ENCODE measurements at regions not wholly inside any gene's neighbourhood (a gene's known extent, or its start where the extent isn't known, plus 50 kb on each side); places are given as distances from the start of the nearest gene placed in this dataset.
"Not testable (repeated sequence)": the region's sequence is repeated elsewhere in the genome, so short reads cannot be mapped to it uniquely, and the experiment has no call there.

DNA sequence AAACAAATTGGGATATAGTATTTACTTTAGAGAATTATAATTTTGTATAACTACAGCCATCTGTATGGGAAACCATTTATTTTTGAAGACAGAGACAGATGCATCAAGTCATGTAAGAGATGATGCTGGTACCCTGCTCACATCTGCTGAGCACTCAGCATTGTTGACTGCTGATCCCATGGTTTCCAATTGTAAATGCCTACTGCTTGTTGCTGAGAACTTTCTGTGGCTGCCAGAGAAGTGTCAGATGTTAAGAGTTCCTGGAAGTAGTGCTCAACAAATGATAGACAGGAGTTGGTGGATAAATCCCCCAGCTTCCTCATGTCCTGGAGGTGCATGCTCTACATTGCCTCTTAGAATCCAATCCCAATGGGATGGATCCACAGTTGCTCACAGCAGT, 167.1 kb downstream of the OXSM start:
- no peak for DNase-seq

DNA sequence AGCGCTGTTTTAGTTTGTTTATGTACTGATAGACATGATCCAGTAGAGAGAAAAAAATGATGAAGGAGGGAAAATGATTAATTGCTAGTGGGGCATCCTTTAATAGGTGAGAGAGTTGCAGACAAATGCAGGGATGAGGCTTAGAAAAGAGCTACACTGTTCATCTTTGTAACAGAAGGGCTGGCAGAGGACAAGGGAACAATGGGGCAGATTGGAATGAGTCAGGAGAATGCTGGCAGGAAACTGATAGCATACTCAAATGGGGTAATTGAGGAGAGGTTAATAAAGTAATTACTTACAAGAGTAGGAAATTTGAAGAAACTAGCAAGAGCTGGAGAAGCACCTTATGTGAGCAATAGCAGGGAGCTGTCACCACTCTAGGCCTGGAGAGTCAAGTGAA, 170.9 kb downstream of the OXSM start:
- no peak for DNase-seq

DNA sequence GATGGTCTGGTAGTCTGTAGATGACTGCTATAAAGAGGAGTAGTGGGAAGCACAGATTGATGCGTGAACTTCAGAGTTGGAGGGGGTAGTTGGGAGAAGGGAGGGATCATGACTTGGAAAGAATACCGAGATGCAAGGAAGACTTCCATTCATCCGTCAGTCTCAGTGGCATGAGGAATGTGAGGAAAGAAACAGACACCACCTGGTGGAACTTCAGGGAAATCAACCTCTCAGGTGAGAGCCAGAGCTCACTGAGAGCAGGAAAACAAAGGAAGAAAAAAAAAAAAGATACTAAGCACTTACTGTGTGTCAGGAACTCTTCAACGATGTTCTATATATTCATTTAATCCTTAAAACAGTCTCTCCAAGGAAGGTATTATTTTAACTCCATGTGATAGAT, 172.4 kb downstream of the OXSM start:
- DNase-seq: no peak

DNA sequence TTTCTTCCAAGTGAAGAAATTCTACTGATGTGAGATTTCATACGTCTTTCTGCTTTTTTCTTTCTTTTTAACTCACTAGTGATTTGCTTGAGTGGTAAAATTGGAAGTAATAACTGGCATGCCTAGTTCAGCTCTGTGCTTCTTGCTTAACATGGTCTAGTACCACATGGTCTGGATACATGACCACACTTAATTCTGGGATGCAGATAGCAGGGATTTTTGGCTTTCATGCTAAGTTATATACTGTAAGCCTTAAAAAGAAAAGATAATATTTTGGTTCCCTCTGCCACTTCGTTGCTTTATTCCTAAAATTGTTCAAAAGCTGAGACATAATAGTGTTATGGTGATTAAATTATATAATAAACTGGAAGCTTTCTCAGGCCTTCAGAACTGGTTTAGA, 174.3 kb downstream of the OXSM start:
- no peak for DNase-seq

DNA sequence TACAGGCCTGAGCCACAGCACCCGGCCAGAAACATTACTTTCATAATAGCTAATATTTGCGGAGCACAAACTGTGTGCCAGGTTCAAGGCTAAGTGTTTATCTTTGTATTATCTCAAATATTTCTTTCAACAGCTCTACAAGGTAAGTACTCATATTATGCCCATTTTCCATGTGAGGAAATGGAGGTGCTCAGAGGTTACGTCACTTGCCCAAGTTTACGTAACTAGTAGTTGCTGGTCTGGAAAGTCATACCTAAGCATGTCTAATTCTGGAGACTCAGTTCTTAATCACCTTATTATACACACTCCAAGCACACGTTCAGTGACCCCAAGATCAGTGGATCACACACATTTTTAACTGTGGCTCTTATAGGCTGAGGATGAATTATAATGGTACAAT, 177.5 kb downstream of the OXSM start:
- no peak for DNase-seq

DNA sequence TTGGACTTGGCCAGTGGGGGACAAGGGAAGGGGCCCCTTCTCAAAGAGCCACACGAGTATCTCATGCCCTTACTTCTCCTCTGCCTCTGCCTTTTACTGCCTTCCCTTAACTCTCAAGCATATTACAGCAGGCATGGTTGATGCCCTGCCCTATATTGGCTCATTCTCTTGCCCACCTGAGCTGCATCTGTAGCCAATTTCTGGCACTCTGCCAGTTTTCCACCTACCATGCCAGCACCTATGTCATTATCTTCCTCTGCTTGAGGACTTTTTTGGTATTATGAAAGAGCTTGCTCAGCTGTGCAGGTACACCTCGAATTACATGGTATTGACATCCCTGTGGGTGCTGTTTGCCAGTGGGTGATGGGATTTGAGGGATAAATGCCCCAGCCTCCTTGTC, 181.8 kb downstream of the OXSM start:
- DNase-seq: no peak

DNA sequence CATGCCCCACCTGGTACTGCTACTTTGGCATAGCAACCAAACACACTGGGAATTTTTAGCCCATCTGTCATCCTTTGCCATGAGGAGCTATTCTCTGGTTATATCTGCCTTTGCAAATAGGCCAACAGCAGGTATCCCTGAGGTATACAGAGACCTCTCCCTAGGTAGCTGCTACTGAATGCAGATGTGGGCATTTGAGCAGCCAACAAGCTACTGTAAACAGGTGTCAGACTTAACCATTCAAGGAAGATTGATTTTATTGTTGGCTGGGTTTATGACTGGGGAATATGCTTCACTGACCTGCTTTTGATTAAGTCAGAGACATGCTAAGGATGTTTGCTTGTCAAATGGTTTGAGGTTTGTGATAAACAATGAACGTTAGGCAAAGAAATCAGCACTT, 183.2 kb downstream of the OXSM start:
- no peak for DNase-seq

DNA sequence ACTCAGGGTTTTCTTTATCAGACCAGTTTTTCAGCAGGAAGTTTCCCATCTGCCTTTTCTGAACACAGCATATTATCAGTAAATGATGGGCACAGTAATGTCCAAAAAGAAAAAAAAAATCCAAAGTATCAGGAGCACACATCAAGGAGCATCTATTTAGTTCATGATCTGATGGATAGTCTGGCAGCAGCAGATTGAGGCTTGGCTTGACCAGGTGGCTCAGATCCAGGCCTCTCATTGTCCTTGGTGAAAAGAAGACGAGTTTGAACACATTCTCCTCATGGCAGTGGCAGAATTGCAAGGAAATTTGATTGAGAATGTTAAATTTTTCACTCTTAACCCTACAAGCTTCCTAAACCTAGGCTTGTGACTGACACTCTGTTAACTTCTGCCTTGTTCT, 192.9 kb downstream of the OXSM start:
- no peak for DNase-seq

DNA sequence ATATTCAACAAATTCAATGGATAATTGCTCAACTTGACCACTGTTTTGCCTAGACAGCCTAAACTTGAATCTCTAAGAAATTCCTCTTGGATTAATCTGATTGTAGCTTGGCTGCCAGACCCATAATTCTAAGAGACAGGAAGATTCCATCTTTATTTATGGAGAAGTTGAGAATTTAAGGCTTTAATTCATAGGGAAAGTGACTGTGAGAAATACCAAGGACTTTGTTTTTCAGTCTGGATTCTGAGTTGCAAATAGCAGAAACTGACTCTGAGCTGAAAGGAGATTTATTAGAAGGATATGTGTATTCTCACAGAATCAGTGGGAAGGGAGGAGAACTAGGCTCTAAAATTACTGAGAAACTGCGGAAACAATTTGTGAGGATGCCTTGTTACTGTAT, 195.7 kb downstream of the OXSM start:
- no peak for DNase-seq

DNA sequence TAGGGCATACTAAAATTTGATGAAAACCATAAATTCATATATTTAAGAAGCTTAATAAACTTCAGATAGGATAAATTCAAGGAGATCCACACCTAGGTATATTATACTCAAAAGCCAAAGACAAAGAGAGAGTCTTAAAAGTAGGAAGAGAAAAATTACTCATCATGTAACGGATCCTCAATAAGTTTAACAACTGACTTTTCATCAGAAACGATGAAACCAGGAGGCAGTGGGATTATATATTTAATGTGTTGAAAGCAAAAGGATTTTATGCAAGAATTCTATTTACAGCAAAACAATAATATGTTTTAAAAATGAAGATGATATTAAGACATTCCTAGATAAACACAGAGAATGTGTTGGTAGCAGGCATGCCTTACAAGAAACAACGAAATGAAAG, 202.7 kb downstream of the OXSM start:
- DNase-seq: no peak

DNA sequence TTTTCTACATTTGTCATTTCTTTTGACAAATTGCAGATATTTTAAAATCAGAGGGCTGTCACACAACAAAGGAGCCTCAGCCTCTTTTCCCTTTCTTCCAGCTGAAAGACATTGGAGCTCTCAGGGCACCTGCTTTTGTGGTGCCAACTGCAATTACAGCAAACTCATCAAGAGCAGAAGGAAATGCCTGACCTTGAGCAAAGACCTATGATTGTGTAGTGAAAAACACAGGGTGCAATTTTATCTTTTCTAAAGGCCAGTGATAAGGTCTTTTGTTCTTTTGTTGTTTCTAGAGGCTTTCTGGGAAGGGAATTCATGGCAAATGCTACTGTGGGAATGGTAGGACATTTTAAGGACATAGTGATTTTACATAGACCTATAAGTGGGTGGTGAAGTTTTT, 214.3 kb downstream of the OXSM start:
- DNase-seq: no peak

DNA sequence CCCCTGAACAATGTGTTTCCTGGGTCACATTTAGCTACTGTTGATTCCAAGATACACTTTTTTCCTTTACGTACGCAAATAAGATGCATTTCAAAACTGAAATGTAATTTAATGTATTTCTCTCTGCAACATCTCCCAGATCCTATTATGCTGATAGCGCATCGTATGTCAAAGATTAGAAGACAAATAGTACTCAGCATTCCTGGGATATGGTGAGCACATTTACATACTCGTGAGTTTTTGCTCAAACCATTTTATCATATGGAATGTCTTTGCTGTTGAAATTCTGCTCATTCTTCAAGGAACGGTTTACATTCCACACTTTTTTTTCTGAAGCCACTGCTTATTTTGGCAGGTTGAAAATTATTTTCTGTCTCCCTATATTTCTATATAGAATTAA, 221.4 kb downstream of the OXSM start:
- DNase-seq: no peak

DNA sequence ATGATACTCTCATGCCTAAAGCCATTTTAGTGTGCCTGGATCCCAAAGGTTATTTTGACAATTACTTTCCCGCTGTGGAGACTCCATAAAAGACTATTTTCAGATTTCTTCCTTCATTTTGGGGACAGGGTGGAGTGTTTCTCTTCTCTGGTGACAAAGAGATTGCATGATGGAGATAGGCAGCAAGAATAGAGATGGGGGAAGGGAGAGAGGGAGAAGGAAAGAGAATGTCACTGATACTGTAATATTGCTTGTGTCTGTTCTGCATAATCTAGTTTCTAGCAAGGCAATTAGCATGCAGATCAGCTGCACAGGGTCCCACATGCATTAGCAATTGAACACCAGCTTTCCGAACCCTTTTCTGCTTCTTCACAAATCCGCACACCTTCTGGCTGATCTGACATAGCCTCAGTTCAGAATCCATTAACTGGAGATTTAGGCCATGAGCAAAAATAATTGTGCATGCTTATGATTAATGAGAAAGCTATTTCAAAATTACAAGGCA, 222.4 kb downstream of the OXSM start:
- DNase-seq: no peak

DNA sequence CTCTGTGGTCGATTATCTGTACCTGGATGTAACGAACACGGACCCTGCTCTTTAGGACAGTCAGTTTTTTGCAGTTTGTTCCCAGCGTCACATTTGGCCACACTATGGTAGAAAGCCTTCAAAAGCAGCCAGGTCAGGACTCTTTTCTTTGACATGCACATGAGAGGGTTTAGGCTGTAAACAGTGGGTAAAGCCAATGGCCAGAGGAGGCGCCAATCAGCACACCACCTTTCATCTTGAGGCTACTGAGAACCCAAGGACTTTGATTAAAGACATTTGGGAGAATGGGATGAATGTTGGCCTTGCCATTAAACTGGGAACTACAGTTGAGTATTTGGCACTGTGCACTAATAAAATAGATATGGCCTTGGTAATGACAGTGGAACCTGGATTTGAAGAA, 225.9 kb downstream of the OXSM start:
- DNase-seq: no peak

DNA sequence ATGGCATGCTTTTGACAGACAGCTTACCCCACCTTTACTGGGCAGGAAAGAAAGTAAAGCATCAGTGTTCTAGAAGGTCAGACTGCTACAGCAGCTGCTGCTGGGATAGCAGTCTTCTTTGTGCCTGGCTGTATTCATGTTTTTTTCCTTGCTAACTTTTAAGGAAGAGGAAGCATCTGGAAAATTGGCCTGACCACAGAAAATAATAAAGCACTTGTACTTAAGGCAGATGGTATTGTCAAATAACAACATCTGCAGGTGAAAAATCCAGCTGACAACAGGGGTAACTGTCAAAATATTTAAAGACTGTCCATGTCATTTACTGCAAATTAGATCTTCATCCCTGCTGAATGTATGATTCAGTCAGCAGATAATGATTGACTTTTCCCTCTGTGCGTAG, 229.0 kb downstream of the OXSM start:
- DNase-seq: no peak

DNA sequence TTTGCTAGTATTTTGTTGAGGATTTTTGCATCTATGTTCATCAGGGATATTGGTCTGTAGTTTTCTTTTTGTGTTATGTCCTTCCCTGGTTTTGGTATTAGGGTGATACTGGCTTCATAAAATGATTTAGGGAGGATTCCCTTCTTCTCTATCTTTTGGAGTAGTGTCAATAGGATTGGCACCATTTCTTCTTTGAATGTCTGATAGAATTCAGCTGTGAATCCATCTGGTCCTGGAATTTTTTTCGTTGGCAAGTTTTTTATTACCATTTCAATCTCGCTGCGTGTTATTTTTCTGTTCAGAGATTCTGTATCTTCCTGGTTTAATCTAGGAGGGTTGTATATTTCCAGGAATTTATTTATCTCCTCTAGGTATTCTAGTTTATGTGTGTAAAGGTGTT, 234.3 kb downstream of the OXSM start:
- DNase-seq: not testable (repeated sequence)

DNA sequence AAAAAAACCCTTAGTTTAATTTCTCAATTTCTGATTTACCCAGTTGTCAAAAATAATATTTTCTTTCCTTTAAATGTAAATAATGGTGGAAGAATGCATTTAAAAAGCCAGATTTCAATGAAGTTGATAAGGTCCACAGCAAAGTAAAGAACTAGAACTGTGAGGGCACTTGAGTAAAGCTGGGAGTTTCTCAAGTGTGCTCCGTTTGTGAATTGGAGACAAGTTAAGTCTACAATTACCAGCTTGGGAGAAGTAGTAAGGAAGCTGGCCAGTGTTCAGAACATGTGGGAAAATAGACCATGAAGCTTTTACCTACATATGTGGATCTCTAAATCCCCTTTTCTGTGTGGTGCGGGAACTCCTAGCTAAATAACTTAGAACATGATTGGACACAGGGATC, 239.4 kb downstream of the OXSM start:
- no peak for DNase-seq

DNA sequence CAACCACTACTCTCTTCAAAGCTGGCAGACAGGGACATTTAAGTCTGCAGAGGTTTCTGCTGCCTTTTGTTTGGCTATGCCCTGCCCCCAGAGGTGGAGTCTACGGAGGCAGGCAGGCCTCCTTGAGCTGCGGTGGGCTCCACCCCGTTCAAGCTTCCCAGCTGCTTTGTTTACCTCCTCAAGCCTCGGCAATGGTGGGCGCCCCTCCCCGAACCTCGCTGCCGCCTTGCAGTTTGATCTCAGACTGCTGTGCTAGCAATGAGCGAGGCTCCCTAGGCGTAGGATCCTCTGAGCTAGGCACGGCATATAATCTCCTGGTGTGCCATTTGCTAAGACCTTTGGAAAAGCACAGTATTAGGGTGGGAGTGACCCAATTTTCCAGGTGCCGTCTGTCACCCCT, 252.2 kb downstream of the OXSM start:
- not testable (repeated sequence) for DNase-seq

DNA sequence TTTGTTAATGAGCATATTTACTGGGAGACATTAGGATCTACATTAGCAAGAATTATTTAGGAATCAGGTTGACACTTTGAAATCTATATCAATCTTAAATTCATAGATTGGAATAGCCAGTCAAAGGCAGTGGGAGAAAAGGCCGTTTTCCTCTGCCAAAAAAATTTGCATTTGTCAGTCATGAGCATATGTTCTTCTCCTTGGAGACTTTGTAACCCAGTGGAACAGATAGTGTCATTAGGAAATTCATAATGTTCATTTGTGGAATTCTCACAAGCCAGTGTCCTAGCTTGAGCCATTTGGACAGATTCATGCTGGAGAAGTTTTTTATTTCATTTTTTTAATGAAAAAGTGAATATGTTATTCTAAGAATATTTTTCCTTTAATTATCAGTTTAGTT, 260.1 kb downstream of the OXSM start:
- no peak for DNase-seq

DNA sequence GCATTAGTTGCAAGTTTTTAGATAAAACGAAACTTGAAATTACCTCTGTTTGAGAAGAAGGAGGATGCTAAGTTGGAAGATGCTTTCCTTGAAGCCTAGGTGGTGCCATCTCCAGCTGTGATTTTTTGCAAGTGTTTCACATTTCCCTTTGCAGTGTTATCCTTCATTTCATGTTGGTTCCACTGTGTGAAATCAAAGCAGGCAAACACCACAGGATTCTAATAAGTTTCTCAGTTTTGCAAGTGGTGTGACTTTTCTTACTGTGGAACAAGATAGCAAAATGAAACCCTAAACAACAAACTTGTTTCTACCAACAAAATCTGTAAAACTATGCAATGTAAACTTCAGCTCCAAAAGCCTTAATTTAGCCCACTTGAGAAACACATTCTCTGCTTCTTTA, 260.9 kb downstream of the OXSM start:
- DNase-seq: no peak

DNA sequence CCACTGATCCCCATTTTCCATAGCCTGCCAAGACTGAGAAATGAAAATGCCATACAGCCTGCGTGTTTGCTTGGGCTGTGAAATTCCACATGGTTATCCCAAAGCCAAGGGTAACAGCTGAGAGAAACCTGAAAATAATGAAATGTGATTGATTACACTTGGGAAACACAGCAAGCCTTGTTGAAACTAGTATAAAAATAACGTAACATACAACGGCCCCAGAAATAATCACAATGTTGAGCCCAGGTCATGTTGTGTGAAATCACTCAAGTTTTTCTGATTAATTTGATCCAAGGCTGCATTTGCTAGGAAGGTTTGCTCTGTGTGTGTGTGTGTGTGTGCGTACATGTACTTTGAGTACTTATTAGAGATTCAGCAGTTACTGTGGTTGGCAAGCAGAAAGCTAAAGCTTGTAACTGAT, 269.0 kb downstream of the OXSM start:
- no peak for DNase-seq

DNA sequence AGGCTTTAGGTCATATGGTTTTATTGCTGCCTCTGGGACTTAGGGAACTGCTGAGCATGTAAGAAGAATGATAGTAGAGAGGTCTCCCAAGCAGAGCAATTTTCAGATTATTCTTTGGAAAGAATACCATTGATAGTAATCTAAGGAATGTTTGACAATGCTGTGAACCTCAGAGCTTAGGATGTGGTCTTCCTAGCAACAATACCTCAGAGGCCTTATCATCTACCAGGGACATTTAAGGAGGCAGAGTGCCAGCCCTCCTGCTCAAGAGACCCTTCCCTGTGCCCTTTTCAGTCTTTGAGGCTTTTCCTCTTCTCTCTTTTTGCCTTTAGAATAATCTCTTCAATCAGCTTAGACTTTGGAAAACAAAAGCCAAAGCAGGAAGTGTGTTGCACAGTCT, 272.1 kb downstream of the OXSM start:
- DNase-seq: no peak

DNA sequence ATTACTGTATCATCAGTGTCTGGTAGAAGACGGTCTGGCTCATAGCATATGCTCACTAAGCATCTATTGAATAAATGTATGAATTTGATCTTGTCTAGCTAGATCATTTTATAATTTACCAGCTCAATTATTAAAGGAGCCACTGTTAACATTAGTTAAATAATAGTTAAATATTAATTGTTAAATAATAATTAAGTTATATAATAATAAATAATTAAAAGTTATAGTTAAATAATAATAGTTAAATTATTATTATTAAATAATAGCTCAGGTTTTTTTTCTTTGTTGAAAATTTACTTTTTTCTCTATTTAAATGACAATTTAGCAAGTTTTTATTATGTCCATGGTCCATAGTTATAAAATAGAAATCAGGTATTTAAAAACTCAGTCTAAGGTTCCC, 274.4 kb downstream of the OXSM start:
- DNase-seq: no peak

DNA sequence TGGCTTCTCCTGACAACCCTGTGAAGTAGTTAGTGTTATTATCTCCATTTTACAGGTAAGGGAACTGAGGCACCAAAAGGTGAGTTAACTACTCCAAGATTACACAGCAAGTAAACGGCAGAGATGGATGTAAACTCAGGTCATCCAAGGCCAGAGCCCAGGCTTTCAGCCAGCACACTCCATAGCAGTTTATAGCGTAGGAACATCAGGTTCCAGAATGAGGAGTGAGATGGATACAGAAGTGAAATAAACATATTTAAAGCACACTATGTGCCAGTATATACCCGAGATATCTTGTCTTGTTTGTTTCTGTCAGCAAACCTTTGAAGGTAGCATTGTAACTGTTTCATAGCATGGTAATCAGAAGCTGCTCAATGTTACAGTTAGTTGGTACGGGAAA, 279.0 kb downstream of the OXSM start:
- DNase-seq: no peak

DNA sequence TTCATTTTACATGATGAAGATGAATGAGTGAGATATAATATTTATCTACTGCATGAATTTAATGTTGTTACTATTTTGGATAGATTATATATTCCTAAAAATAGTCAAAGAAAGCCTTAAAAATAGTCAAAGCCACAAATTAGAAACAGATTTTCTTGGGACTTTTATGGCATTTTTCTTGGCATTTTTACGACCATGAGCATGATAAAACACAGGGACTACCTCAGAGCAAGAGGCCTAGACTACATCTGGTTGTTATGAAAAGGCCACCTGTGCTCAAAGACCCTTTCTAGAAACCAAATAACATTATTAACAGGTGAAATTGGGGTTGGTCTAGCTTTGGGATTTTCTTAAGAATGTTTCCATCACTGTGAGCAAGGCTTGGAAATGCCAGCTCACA, 281.0 kb downstream of the OXSM start:
- no peak for DNase-seq

DNA sequence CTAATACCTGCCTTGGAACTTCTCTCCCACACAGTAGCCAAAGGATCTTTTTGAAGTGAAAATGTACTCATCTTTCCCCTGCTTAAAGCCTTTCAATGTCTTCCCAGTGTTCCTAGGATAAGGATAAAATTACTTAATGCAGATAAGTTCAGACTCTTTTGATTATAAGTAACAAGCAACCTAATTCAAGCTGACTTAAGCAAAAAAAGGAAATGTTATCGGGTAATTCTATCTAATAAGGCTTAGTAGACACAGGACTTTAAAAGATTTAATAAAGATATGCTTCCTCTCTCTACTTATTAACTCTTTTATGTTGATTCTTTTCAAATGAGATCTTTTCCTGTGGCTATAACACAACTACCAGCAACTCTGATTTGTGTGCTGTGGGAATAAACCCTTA, 284.2 kb downstream of the OXSM start:
- DNase-seq: no peak

Data from GDM1 (cell line).